ENCODE measurements at regions not wholly inside any gene's neighbourhood (a gene's known extent, or its start where the extent isn't known, plus 50 kb on each side); places are given as distances from the start of the nearest gene placed in this dataset.
A peak's percentile ranks its signal among the peaks of the same experiment; 100 is the strongest.

DNA sequence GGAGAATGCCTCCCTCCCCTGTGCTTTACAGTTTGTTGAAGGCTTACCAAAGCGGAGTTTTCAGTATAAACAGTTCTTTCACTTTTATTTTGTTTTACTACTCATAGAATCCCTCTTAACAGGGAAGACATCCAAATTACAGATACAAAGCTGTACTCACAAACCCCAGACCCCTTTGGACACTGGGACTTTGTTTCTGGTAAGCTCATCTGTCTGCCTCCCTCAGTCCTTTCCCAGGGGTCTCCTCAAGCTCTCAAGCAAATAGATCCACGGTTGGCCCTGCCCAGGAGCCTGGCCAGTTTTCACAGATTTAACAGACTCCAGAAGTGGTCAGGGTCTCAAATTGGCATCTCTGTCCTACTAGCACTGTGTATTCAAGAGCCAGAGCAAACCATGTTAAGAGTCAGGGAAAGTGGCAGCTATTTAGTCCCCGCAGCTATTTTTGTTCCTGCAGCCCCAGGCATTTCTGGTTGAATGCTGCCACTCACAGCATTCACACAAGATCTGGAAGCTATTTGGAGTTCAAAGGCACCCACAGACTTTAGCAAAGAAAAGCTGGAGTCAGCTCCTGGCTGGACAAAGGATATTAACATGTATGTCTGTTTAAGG, 54.2 kb downstream of the TMEM100 start:
- DNase-seq = no peak

DNA sequence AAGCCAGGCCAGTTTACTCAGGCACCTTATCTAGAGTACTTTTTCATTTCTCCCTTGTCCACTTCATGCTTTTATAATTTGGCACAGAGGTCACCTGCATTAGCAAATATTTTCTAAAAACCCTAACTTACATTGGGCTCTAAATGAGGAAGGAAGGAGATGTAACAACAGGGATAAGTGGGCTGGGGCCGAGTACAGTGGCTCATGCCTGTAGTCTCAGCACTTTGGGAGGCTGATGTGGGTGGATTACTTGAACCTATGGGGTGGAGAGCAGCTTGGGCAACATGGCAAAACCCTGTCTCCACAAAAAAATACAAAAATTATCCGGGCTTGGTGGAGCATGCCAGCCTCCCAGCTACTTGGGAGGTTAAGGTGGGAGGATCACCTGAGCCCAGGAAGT, 55.9 kb downstream of the TMEM100 start:
- peak; percentile 67 to 86 (median 82) for DNase-seq

GRCh38 chr17:55664287-55664686, 58.4 kb downstream of the TMEM100 start:
- DNase-seq = peak; percentile 68 to 86 (median 82)

DNA sequence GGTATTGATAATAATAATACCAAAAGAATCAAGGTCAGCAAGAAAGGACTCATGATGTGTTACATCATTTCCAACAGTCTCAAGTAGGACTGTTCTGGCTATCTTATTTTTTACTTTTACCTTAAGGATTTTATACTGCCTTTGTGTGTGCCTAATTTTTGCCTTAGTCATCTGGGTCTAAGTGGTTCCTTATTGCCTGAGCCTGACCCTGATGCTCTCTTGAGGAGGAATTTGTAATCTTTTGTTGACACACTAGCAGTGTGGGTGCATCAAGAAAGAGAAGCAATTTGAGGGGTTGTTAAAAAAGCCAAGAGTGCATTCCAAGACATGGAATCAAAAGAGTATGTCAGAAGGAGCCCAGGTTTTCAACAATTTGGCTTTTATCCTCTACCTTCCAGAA, 59.3 kb downstream of the TMEM100 start:
- peak; percentile 49 to 82 (median 68) for DNase-seq

GRCh38 chr17:55661963-55662834, 60.5 kb downstream of the TMEM100 start:
- no peak for DNase-seq

GRCh38 chr17:55661256-55661758, 61.4 kb downstream of the TMEM100 start:
- DNase-seq = no peak

- peak in 1 of 4 experiments; percentile 18 for DNase-seq
Observed at GRCh38 chr17:55660178-55660886, 62.3 kb downstream of the TMEM100 start.

DNA sequence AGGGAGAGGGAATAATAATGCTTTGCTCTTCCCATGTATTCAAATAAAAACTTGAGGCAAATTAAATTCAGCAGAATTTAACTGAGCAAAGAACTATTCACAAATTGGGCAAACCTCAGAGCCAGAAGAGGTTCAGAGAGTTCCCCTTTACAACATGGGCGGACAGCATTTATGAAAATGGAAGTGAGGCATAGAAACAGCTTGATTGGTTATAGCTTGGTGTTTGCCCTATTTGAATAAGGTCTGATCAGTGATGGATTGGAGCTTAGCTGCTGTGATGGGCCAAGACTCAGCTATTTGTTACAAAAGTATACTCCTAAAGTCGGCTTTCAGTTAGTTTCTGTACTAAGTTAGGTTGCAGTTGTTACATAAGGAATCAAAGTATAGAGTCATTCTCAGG, 63.0 kb downstream of the TMEM100 start:
- DNase-seq = peak in 2 of 4 experiments; percentile 39 to 41

- DNase-seq = no peak
Observed at GRCh38 chr17:55655777-55656176, 66.9 kb downstream of the TMEM100 start.

DNA sequence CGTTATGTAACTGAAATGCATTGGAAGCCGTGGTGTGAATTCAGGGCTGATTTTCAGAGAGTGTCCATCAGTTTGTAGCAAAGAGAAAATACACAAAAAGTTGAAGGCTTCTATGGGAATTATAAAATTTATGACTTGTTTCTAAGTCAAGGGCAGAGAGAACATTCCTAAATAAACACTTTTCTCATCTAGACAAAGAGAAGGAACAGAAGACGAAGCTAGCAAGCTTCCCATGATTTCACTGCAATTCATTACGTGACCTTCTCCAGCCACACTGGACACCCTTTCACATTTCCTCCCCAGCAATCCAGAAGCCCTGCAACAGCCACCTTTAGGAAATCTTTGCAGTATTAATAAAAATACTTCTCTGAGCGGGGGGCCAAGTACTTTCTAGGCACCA, 67.8 kb downstream of the TMEM100 start:
- no peak for DNase-seq

GRCh38 chr17:55654022-55654421, 68.6 kb downstream of the TMEM100 start:
- no peak for DNase-seq

- DNase-seq = no peak
Observed at GRCh38 chr17:55652825-55653224, 69.8 kb downstream of the TMEM100 start.

GRCh38 chr17:55652114-55652823, 70.4 kb downstream of the TMEM100 start:
- DNase-seq = peak in 3 of 4 experiments; percentile 18 to 46 (median 43)

GRCh38 chr17:55649957-55650597, 72.6 kb downstream of the TMEM100 start:
- DNase-seq = peak in 3 of 4 experiments; percentile 34 to 62 (median 52)

- no peak for DNase-seq
Observed at GRCh38 chr17:55648086-55648485, 74.6 kb downstream of the TMEM100 start.

DNA sequence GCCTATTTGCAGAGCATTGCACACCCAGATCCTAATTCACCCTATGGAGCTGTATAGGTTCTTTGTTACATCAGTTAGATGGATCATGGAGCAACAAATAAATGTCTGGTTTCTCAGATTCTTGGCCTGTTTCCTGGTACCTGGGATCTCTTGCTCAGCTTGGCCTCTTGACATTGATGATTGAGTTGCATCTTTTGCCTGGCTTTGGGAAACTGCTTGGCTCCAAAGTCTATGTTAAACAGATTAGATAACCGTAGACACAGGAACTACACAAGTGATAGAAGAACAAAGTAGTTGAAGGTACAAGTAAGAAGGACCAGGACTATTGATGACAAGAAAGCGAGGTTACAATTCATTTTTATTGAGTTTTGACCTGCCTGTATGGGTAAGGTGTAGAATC, 77.3 kb downstream of the TMEM100 start:
- no peak for DNase-seq

- DNase-seq = no peak
Observed at GRCh38 chr17:55644346-55644745, 78.3 kb downstream of the TMEM100 start.

DNA sequence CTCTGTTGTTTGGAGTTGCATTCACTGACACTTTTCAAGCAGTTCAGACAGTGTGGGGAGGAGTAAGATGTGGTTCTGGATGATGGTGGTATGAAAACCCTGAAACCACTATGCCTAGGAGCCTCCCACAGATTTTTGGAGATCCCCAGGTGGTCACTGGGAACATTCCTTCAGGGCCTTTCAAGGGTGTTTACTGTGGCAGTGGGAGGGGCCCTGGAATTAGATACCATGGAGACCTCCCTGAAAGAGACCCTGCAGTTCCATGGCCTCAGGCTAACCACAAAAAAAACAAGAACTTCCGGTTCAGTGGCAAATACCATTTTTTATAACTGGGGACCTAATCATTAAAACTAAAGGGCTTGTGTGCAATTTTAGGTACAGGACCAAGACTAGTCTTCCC, 79.9 kb downstream of the TMEM100 start:
- DNase-seq = no peak

GRCh38 chr17:55641676-55642081, 81.0 kb downstream of the TMEM100 start:
- DNase-seq = peak; percentile 86 to 92 (median 90)

DNA sequence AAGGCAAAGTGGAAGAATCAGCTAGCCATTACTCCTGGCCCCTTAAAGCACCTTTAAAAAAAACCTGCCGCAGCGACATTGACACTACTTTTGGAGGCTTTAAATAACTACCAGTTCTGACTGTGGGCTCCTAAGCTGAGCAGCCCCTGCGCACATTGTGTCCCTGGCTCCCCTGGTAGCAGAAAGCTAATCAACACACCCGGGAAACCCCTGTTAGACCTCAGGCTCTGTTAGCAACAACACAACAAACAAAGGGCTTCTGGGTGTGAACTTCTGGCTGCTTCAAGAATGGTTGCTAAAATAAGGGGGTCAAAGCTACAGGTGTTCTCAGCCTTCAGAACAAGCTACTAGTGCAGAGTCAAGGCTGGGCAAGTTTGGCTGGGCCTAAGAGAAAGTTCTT, 83.6 kb downstream of the TMEM100 start:
- DNase-seq = no peak

- peak in 3 of 4 experiments; percentile 25 to 43 (median 26) for DNase-seq
Observed at GRCh38 chr17:55635253-55635914, 87.3 kb downstream of the TMEM100 start.
